Rectal smooth muscle tissue (tissue), 1 donor: ENCODE measurements at regions not wholly inside any gene's neighbourhood (a gene's known extent, or its start where the extent isn't known, plus 50 kb on each side); places are given as distances from the start of the nearest gene placed in this dataset.

Experiments
- H3K27ac ChIP-seq: one replicate; pipeline ENCODE4 v1.7.0; 2013; ENCODE audit warnings: low read depth, low read length, inconsistent platforms
- H3K27me3 ChIP-seq: one replicate; pipeline ENCODE4 v1.7.0; 2013; ENCODE audit warnings: low read length; ENCODE audit not compliant: control insufficient read depth, insufficient read depth
- H3K36me3 ChIP-seq: one replicate; pipeline ENCODE4 v1.7.0; 2013; ENCODE audit warnings: low read length; ENCODE audit not compliant: control insufficient read depth, insufficient read depth
- H3K4me1 ChIP-seq: one replicate; pipeline ENCODE4 v1.7.0; 2013; ENCODE audit warnings: low read length; ENCODE audit not compliant: control insufficient read depth, insufficient read depth
- H3K4me3 ChIP-seq: one replicate; pipeline ENCODE4 v1.7.0; 2013; ENCODE audit warnings: low read length
- H3K9ac ChIP-seq: one replicate; pipeline ENCODE4 v1.7.0; 2013; ENCODE audit warnings: low read length

GRCh38 chr18:39843546-39843945 lies 2111.5 kb upstream of the PIK3C3 start:
- H3K4me1 ChIP-seq, result peaks cover 8% of the 10 kb centered on the region
- no peak overlapping the region for H3K9ac ChIP-seq
- H3K27ac ChIP-seq, result no peak overlapping the region
- no peaks in the 10 kb centered on the region for H3K36me3 ChIP-seq
- no peaks in the 10 kb centered on the region for H3K27me3 ChIP-seq
- H3K4me3 ChIP-seq, result no peak overlapping the region

- Histone ChIP-seq H3K27ac (no peak overlapping the region), H3K4me1 (peaks cover 8% of the 10 kb centered on the region), H3K36me3 (no peaks in the 10 kb centered on the region), H3K9ac (no peak overlapping the region), H3K27me3 (no peaks in the 10 kb centered on the region), H3K4me3 (no peak overlapping the region)
Observed at GRCh38 chr18:39842366-39842914, 2112.6 kb upstream of the PIK3C3 start.

- Histone ChIP-seq H3K9ac (peak overlapping the region; percentile 8), H3K27me3 (no peaks in the 10 kb centered on the region), H3K36me3 (no peaks in the 10 kb centered on the region), H3K4me3 (peak overlapping the region; percentile 56), H3K4me1 (peaks cover 8% of the 10 kb centered on the region), H3K27ac (peak overlapping the region; percentile 56)
Observed at GRCh38 chr18:39841482-39842365, 2113.3 kb upstream of the PIK3C3 start.

- H3K36me3 ChIP-seq, result no peaks in the 10 kb centered on the region
- no peaks in the 10 kb centered on the region for H3K27me3 ChIP-seq
- H3K27ac ChIP-seq, result peak overlapping the region; percentile 56
- H3K4me3 ChIP-seq, result peak overlapping the region; percentile 56
- H3K4me1 ChIP-seq, result peaks cover 8% of the 10 kb centered on the region
- H3K9ac ChIP-seq, result no peak overlapping the region
Observed at GRCh38 chr18:39840856-39841481, 2114.1 kb upstream of the PIK3C3 start.

- no peaks in the 10 kb centered on the region for H3K36me3 ChIP-seq
- H3K9ac ChIP-seq, result no peak overlapping the region
- no peak overlapping the region for H3K27ac ChIP-seq
- no peak overlapping the region for H3K4me3 ChIP-seq
- peaks cover 8% of the 10 kb centered on the region for H3K4me1 ChIP-seq
- no peaks in the 10 kb centered on the region for H3K27me3 ChIP-seq
Observed at GRCh38 chr18:39840406-39840805, 2114.6 kb upstream of the PIK3C3 start.

GRCh38 chr18:39839782-39840181 lies 2115.3 kb upstream of the PIK3C3 start:
- H3K4me3 ChIP-seq, result no peak overlapping the region
- no peak overlapping the region for H3K27ac ChIP-seq
- no peaks in the 10 kb centered on the region for H3K36me3 ChIP-seq
- no peak overlapping the region for H3K9ac ChIP-seq
- peaks cover 8% of the 10 kb centered on the region for H3K4me1 ChIP-seq
- H3K27me3 ChIP-seq, result no peaks in the 10 kb centered on the region

GRCh38 chr18:39838831-39839230 lies 2116.2 kb upstream of the PIK3C3 start:
- Histone ChIP-seq H3K4me3 (no peak overlapping the region), H3K27me3 (no peaks in the 10 kb centered on the region), H3K36me3 (no peaks in the 10 kb centered on the region), H3K27ac (no peak overlapping the region), H3K9ac (no peak overlapping the region), H3K4me1 (peaks cover 8% of the 10 kb centered on the region)

GRCh38 chr18:39835303-39836030 lies 2119.6 kb upstream of the PIK3C3 start:
- Histone ChIP-seq H3K4me3 (no peak overlapping the region), H3K36me3 (no peaks in the 10 kb centered on the region), H3K27me3 (no peaks in the 10 kb centered on the region), H3K9ac (no peak overlapping the region), H3K4me1 (no peaks in the 10 kb centered on the region), H3K27ac (no peak overlapping the region)

- H3K9ac ChIP-seq, result no peak overlapping the region
- no peaks in the 10 kb centered on the region for H3K27me3 ChIP-seq
- no peak overlapping the region for H3K27ac ChIP-seq
- H3K36me3 ChIP-seq, result no peaks in the 10 kb centered on the region
- H3K4me1 ChIP-seq, result no peaks in the 10 kb centered on the region
- H3K4me3 ChIP-seq, result no peak overlapping the region
Observed at GRCh38 chr18:39834636-39835035, 2120.4 kb upstream of the PIK3C3 start.

GRCh38 chr18:39825485-39826150 lies 2129.4 kb upstream of the PIK3C3 start:
- Histone ChIP-seq H3K9ac (no peak overlapping the region), H3K4me1 (no peaks in the 10 kb centered on the region), H3K36me3 (no peaks in the 10 kb centered on the region), H3K4me3 (no peak overlapping the region), H3K27ac (no peak overlapping the region), H3K27me3 (no peaks in the 10 kb centered on the region)

GRCh38 chr18:39806525-39806924 lies 2148.5 kb upstream of the PIK3C3 start:
- H3K27me3 ChIP-seq, result no peaks in the 10 kb centered on the region
- no peak overlapping the region for H3K9ac ChIP-seq
- H3K36me3 ChIP-seq, result no peaks in the 10 kb centered on the region
- no peaks in the 10 kb centered on the region for H3K4me1 ChIP-seq
- no peak overlapping the region for H3K27ac ChIP-seq
- no peak overlapping the region for H3K4me3 ChIP-seq

GRCh38 chr18:39805218-39805617 lies 2149.8 kb upstream of the PIK3C3 start:
- no peak overlapping the region for H3K4me3 ChIP-seq
- H3K9ac ChIP-seq, result no peak overlapping the region
- H3K27ac ChIP-seq, result no peak overlapping the region
- no peaks in the 10 kb centered on the region for H3K27me3 ChIP-seq
- no peaks in the 10 kb centered on the region for H3K36me3 ChIP-seq
- H3K4me1 ChIP-seq, result no peaks in the 10 kb centered on the region
